Type B pancreatic cell (in vitro differentiated cells): ENCODE measurements at regions not wholly inside any gene's neighbourhood (a gene's known extent, or its start where the extent isn't known, plus 50 kb on each side); places are given as distances from the start of the nearest gene placed in this dataset.

Source experiments
- DNase-seq: peaks from one replicate; pipeline ENCODE4 v3.0.0; 2021; ENCODE audit warnings: mixed read lengths; ENCODE audit not compliant: unreplicated experiment; ENCODE audit errors: extremely low spot score
- H3K27ac Mint-ChIP-seq: 2 replicates; pipeline ENCODE4 v1.8.0; 2021; ENCODE audit warnings: mild to moderate bottlenecking, mixed read lengths
- H3K27me3 Mint-ChIP-seq: 2 replicates; pipeline ENCODE4 v1.8.0; 2021; ENCODE audit warnings: mixed read lengths
- H3K36me3 Mint-ChIP-seq: 2 replicates; pipeline ENCODE4 v1.8.0; 2021; ENCODE audit warnings: mixed read lengths
- H3K4me1 Mint-ChIP-seq: one replicate; pipeline ENCODE4 v1.8.0; 2021; ENCODE audit warnings: mixed read lengths; ENCODE audit not compliant: unreplicated experiment
- H3K4me3 Mint-ChIP-seq: 2 replicates; pipeline ENCODE4 v1.8.0; 2021; ENCODE audit warnings: mild to moderate bottlenecking, mixed read lengths
- H3K9me3 Mint-ChIP-seq: 2 replicates; pipeline ENCODE4 v1.8.0; 2021; ENCODE audit warnings: mixed read lengths
- CTCF ChIP-seq: fragments of 200-600 bp; sonication (generic); conservative IDR thresholded peaks from 2 replicates; pipeline ENCODE4 v1.5.0; 2021; ENCODE audit warnings: antibody characterized with exemption, mild to moderate bottlenecking

- no peak for DNase-seq
- TF ChIP-seq CTCF = no peak
- H3K27ac Mint-ChIP-seq = no peak overlapping the region
- H3K9me3 Mint-ChIP-seq = no peaks in the 10 kb centered on the region
- H3K4me1 Mint-ChIP-seq = no peaks in the 10 kb centered on the region
- H3K36me3 Mint-ChIP-seq = no peaks in the 10 kb centered on the region
- peaks cover 27% of the 10 kb centered on the region for H3K27me3 Mint-ChIP-seq
- no peak overlapping the region for H3K4me3 Mint-ChIP-seq
These were observed 372.2 kb downstream of the TRIML1 start for GRCh38 chr4:188511431-188511830.

- Mint-ChIP-seq H3K27ac (no peak overlapping the region), H3K36me3 (no peaks in the 10 kb centered on the region), H3K4me3 (no peak overlapping the region), H3K27me3 (peaks cover 9% of the 10 kb centered on the region), H3K4me1 (no peaks in the 10 kb centered on the region), H3K9me3 (no peaks in the 10 kb centered on the region)
- no peak for DNase-seq
- no peak for TF ChIP-seq CTCF
These were observed 393.5 kb downstream of the TRIML1 start for GRCh38 chr4:188532751-188533150.

- no peak for DNase-seq
- TF ChIP-seq CTCF = no peak
- Mint-ChIP-seq H3K4me3 (no peak overlapping the region), H3K9me3 (peaks cover 2% of the 10 kb centered on the region), H3K4me1 (no peaks in the 10 kb centered on the region), H3K27ac (no peak overlapping the region), H3K36me3 (no peaks in the 10 kb centered on the region), H3K27me3 (peaks cover 9% of the 10 kb centered on the region)
These were observed 395.1 kb downstream of the TRIML1 start for GRCh38 chr4:188534297-188534696.

DNA sequence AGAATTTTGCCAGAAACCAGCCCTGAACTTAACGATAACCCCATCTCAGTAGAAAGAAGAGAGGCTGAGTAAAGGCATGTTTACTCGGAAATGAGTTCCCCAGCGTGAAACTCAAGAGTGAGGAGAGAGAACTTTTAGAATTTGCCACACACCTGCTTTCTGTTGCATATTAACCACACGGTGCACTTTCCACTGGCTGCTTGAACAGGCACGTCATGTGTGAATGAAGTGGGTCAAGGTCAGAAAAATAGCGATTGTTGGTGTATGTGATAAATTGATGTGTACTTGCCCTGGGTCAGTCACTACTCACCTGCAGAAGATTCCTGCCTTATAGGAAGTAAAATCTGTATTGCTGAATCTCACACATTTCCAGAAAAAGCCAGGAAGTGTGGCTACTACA lies 395.7 kb downstream of the TRIML1 start:
- TF ChIP-seq CTCF = no peak
- Mint-ChIP-seq H3K9me3 (peaks cover 7% of the 10 kb centered on the region), H3K36me3 (no peaks in the 10 kb centered on the region)

DNA sequence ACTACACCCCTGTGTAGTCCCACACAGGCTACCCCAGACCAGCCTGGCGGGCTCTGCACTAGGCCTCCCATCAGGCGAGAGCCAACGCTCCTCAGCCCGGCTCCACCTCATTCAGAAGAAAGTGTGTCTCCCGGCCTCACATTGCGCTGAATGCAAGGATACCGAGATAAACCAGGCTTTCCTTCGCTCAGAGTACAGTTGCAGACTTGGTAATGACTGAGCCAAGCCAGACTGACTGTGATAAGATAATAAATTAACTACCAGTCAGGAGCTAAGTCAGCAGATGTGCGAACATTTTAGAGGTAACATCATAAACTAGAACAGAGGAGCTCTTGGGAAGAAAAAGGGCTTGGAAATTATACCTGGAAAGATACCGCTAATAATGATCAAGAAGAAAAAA lies 397.6 kb downstream of the TRIML1 start:
- no peaks in the 10 kb centered on the region for H3K4me1 Mint-ChIP-seq
- H3K27ac Mint-ChIP-seq = no peak overlapping the region
- no peaks in the 10 kb centered on the region for H3K36me3 Mint-ChIP-seq
- no peak for TF ChIP-seq CTCF
- H3K9me3 Mint-ChIP-seq = peaks cover 7% of the 10 kb centered on the region
- no peak for DNase-seq
- peaks cover 9% of the 10 kb centered on the region for H3K27me3 Mint-ChIP-seq
- H3K4me3 Mint-ChIP-seq = no peak overlapping the region

More for the DNA sequence above, 395.7 kb downstream of the TRIML1 start:
- Mint-ChIP-seq H3K27ac (no peak overlapping the region), H3K4me3 (no peak overlapping the region), H3K4me1 (no peaks in the 10 kb centered on the region), H3K27me3 (peaks cover 9% of the 10 kb centered on the region)
- no peak for DNase-seq

GRCh38 chr4:188550296-188550695 lies 411.1 kb downstream of the TRIML1 start:
- peaks cover 9% of the 10 kb centered on the region for H3K4me1 Mint-ChIP-seq
- no peak overlapping the region for H3K4me3 Mint-ChIP-seq
- H3K9me3 Mint-ChIP-seq = no peaks in the 10 kb centered on the region
- peaks cover 13% of the 10 kb centered on the region for H3K27me3 Mint-ChIP-seq
- DNase-seq = no peak
- H3K36me3 Mint-ChIP-seq = no peaks in the 10 kb centered on the region
- no peak for TF ChIP-seq CTCF
- no peak overlapping the region for H3K27ac Mint-ChIP-seq
